ENCODE measurements at regions not wholly inside any gene's neighbourhood (a gene's known extent, or its start where the extent isn't known, plus 50 kb on each side); places are given as distances from the start of the nearest gene placed in this dataset.

GRCh38 chr1:233782937-233783586 is 121.4 kb upstream of the SLC35F3 start:
- H3K36me3 ChIP-seq (replicated peaks in 1 of 2; ENCODE audit: control extremely low read depth in 1 of 2, control insufficient read depth in 1 of 2, extremely low read depth in 1 of 2, insufficient read depth in 2 of 2, low read length in 1 of 2) = no peaks in the 10 kb centered on the region
- no peaks in the 10 kb centered on the region for H3K4me1 ChIP-seq (ENCODE audit: control insufficient read depth in 2 of 2, insufficient read depth in 2 of 2, low read length in 2 of 2)
- no peak for DNase-seq
- no peaks in the 10 kb centered on the region for H3K79me2 ChIP-seq (ENCODE audit: control insufficient read depth, insufficient read depth, low read length)
- no peaks in the 10 kb centered on the region for H3K4me1 Mint-ChIP-seq
- no peaks in the 10 kb centered on the region for H3K27me3 Mint-ChIP-seq
- ATAC-seq (ENCODE audit: low read depth) = no peak
- H3K27me3 ChIP-seq (replicated peaks in 1 of 4; ENCODE audit: control extremely low read depth in 1 of 4, control insufficient read depth in 3 of 4, insufficient read depth in 4 of 4, low read length in 3 of 4) = no peaks in the 10 kb centered on the region
- no peak overlapping the region for H3K4me3 ChIP-seq (ENCODE audit: control extremely low read depth in 1 of 5, extremely low read depth in 1 of 5, insufficient read depth in 1 of 5, low read depth in 2 of 5, low read length in 4 of 5)
- WGBS (ENCODE audit: insufficient coverage) = 85% methylated on average over 6 of the region's 9 CpGs
- H3K9me3 ChIP-seq (ENCODE audit: control extremely low read depth in 1 of 3, control insufficient read depth in 2 of 3, insufficient read depth in 1 of 3, low read length in 2 of 3) = peaks cover 0 to 7% (median 2%) of the 10 kb centered on the region in 3 donors
- CTCF ChIA-PET = interaction anchor here (1.5 to 1.8 kb wide), 2 partner anchors 8 to 478 kb away, joined by 8 read pairs; no protein-coding TSS in a partner anchor
- peaks cover 5% of the 10 kb centered on the region for H3K9me3 Mint-ChIP-seq (ENCODE audit: insufficient read depth)
- POLR2A ChIA-PET = no interaction called here
- no peak overlapping the region for H3K27ac ChIP-seq (ENCODE audit: low read length in 2 of 2)
- no peak overlapping the region for H3K4me2 ChIP-seq (replicated peaks; ENCODE audit: low read depth, low read length, poor library complexity, severe bottlenecking)
- H2AFZ ChIP-seq (ENCODE audit: insufficient read depth, low read depth, low read length, poor library complexity, severe bottlenecking) = no peak overlapping the region
- no peak overlapping the region for H3K27ac Mint-ChIP-seq
- intact Hi-C loops (cut with micrococcal nuclease) = no loop called here
- H3K4me3 Mint-ChIP-seq = no peak overlapping the region
- no peaks in the 10 kb centered on the region for H4K20me1 ChIP-seq (ENCODE audit: control insufficient read depth, insufficient read depth, low read length, poor library complexity, severe bottlenecking)
- no peak overlapping the region for H3K9ac ChIP-seq (ENCODE audit: low read length)
- TF ChIP-seq CTCF (IDR thresholded peaks at IDR 0.05) (no peak), EZH2 (IDR thresholded peaks at IDR 0.05; ENCODE audit: borderline replicate concordance, insufficient read depth, low read depth, low read length, poor library complexity, severe bottlenecking) (no peak)

GRCh38 chr1:233787599-233787998 is 116.9 kb upstream of the SLC35F3 start:
- no peak overlapping the region for H3K4me3 ChIP-seq (ENCODE audit: control extremely low read depth in 1 of 5, extremely low read depth in 1 of 5, insufficient read depth in 1 of 5, low read depth in 2 of 5, low read length in 4 of 5)
- H3K36me3 ChIP-seq (replicated peaks in 1 of 2; ENCODE audit: control extremely low read depth in 1 of 2, control insufficient read depth in 1 of 2, extremely low read depth in 1 of 2, insufficient read depth in 2 of 2, low read length in 1 of 2) = no peaks in the 10 kb centered on the region
- 22% methylated on average over 1 of the region's 3 CpGs for WGBS (ENCODE audit: insufficient coverage)
- no peaks in the 10 kb centered on the region for H3K79me2 ChIP-seq (ENCODE audit: control insufficient read depth, insufficient read depth, low read length)
- no peaks in the 10 kb centered on the region for H3K27me3 ChIP-seq (replicated peaks in 1 of 4; ENCODE audit: control extremely low read depth in 1 of 4, control insufficient read depth in 3 of 4, insufficient read depth in 4 of 4, low read length in 3 of 4)
- H3K27ac ChIP-seq (ENCODE audit: low read length in 2 of 2) = no peak overlapping the region
- Mint-ChIP-seq H3K4me3 (no peak overlapping the region), H3K27ac (no peak overlapping the region), H3K9me3 (ENCODE audit: insufficient read depth) (no peaks in the 10 kb centered on the region), H3K27me3 (peaks cover 18% of the 10 kb centered on the region), H3K4me1 (no peaks in the 10 kb centered on the region)
- H3K4me1 ChIP-seq (ENCODE audit: control insufficient read depth in 2 of 2, insufficient read depth in 2 of 2, low read length in 2 of 2) = no peaks in the 10 kb centered on the region
- H3K4me2 ChIP-seq (replicated peaks; ENCODE audit: low read depth, low read length, poor library complexity, severe bottlenecking) = no peak overlapping the region
- ATAC-seq (ENCODE audit: low read depth) (no peak), DNase-seq (no peak)
- H4K20me1 ChIP-seq (ENCODE audit: control insufficient read depth, insufficient read depth, low read length, poor library complexity, severe bottlenecking) = no peaks in the 10 kb centered on the region
- ChIA-PET POLR2A (no interaction called here), CTCF (interaction anchor here (0.8 kb wide), 1 partner anchor 483 kb away, joined by 3 read pairs; no protein-coding TSS in a partner anchor)
- TF ChIP-seq EZH2 (IDR thresholded peaks at IDR 0.05; ENCODE audit: borderline replicate concordance, insufficient read depth, low read depth, low read length, poor library complexity, severe bottlenecking) (no peak), CTCF (IDR thresholded peaks at IDR 0.05) (no peak)
- H2AFZ ChIP-seq (ENCODE audit: insufficient read depth, low read depth, low read length, poor library complexity, severe bottlenecking) = no peak overlapping the region
- H3K9ac ChIP-seq (ENCODE audit: low read length) = no peak overlapping the region
- H3K9me3 ChIP-seq (ENCODE audit: control extremely low read depth in 1 of 3, control insufficient read depth in 2 of 3, insufficient read depth in 1 of 3, low read length in 2 of 3) = no peaks in the 10 kb centered on the region
- intact Hi-C loops (cut with micrococcal nuclease) = no loop called here

Measured in B cell (primary cell).